ENCODE measurements at regions not wholly inside any gene's neighbourhood (a gene's known extent, or its start where the extent isn't known, plus 50 kb on each side); places are given as distances from the start of the nearest gene placed in this dataset.

DNA sequence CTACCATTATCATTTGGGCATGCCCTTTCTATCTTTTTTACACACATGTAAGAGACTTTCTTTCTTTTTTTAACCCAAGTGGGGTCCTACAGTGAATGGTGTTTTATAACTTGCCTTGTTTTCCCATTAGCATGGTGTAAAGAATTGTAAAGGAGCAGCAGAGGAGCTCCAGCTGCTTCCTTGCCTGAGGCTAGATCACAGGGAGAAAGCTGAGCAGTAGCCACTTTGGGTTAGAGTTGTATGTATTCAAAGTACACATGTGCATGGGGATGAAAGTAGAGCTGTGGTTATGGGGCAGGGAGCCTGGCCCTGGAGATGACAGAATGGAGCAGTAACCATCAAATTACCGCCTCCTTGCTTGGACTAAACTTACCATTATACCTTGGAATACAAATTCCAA is 231.1 kb upstream of the PDZRN3 start:
- TF ChIP-seq, protein P1, sequence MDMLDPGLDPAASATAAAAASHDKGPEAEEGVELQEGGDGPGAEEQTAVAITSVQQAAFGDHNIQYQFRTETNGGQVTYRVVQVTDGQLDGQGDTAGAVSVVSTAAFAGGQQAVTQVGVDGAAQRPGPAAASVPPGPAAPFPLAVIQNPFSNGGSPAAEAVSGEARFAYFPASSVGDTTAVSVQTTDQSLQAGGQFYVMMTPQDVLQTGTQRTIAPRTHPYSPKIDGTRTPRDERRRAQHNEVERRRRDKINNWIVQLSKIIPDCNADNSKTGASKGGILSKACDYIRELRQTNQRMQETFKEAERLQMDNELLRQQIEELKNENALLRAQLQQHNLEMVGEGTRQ (IDR thresholded peaks at IDR 0.05), result no peak
- TF ChIP-seq, protein P2, sequence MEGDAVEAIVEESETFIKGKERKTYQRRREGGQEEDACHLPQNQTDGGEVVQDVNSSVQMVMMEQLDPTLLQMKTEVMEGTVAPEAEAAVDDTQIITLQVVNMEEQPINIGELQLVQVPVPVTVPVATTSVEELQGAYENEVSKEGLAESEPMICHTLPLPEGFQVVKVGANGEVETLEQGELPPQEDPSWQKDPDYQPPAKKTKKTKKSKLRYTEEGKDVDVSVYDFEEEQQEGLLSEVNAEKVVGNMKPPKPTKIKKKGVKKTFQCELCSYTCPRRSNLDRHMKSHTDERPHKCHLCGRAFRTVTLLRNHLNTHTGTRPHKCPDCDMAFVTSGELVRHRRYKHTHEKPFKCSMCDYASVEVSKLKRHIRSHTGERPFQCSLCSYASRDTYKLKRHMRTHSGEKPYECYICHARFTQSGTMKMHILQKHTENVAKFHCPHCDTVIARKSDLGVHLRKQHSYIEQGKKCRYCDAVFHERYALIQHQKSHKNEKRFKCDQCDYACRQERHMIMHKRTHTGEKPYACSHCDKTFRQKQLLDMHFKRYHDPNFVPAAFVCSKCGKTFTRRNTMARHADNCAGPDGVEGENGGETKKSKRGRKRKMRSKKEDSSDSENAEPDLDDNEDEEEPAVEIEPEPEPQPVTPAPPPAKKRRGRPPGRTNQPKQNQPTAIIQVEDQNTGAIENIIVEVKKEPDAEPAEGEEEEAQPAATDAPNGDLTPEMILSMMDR (IDR thresholded peaks at IDR 0.05), result no peak
- TF ChIP-seq CEBPB (IDR thresholded peaks at IDR 0.05) (no peak), RAD21 (conservative IDR thresholded peaks at IDR 0.05 in 1 of 2, IDR thresholded peaks at IDR 0.05 in 1 of 2) (no peak)
